Dermis microvascular lymphatic vessel endothelial cell (primary cell): ENCODE measurements at regions not wholly inside any gene's neighbourhood (a gene's known extent, or its start where the extent isn't known, plus 50 kb on each side); places are given as distances from the start of the nearest gene placed in this dataset.

ENCODE experiments used
- DNase-seq, 2 donors: peaks; one replicate each; pipeline versions ENCODE4 v3.0.0 to v3.0.0-alpha.2; 2010; ENCODE audit warnings: low read depth in 2 of 2

DNA sequence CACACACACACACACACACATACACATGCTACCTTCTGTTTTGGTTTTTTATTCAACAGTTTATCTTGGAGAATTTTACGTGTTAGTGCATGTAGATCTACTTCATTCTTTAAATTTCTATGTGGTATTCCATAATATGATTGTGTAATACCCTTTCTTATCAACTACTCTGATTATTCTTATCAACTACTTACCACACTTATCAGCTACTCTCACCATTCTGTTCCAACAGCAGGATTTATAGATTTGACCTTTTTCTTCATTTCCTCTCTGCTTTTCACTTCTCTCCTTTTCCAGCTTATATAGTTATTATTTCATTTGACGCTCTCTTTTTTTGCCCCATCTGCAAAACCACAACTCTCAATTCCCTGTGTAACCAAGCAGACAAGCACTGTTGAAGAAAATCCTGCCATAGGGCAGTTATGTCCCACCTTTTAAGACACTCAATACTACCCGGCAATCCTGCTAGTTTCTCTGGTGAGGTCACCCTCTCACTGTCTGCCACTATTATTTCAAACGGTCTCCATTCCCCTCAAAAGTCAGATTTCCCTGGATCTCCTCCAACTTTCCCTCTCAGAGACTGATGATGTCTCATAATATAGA is 56.9 kb upstream of the SATB1 start:
- DNase-seq: no peak

DNA sequence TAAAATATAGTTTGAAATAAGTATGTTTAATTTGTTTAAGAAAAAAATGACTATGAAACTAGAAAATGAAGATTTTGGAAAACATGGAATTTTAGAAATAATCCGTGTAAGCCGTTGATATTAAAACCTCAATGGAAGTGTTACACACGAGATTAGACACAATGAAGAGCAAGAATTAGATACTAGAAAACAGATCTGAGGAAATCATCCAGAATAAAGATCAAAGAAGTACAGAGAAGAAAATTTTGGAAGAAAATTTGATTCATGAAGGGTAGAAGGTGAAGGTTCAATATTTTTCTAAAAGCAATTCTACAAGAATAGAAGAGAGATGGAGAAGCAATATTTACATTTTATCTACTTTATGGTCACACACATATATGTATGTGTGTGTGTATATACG is 52.5 kb upstream of the SATB1 start:
- DNase-seq: no peak
